ENCODE measurements at regions not wholly inside any gene's neighbourhood (a gene's known extent, or its start where the extent isn't known, plus 50 kb on each side); places are given as distances from the start of the nearest gene placed in this dataset.

GRCh38 chr16:85357924-85358505, 245.7 kb upstream of the CIBAR2 start:
- no peaks in the 10 kb centered on the region for H3K79me2 ChIP-seq (ENCODE audit: insufficient read depth, low read length)
- H2AFZ ChIP-seq (ENCODE audit: low read length): no peak overlapping the region
- TF ChIP-seq EZH2phosphoT487 (IDR thresholded peaks at IDR 0.05; ENCODE audit: borderline replicate concordance) (no peak), CTCF (conservative IDR thresholded peaks at IDR 0.05; ENCODE audit: low read length) (no peak)
- H3K9me3 ChIP-seq (ENCODE audit: insufficient read depth, low read depth, low read length): no peaks in the 10 kb centered on the region
- H3K9me2 ChIP-seq (replicated peaks; ENCODE audit: low read depth, low read length): no peaks in the 10 kb centered on the region
- H3K36me3 ChIP-seq (ENCODE audit: insufficient read depth, low read length): no peaks in the 10 kb centered on the region
- no peaks in the 10 kb centered on the region for H4K20me1 ChIP-seq (ENCODE audit: insufficient read depth, low read length, poor library complexity, severe bottlenecking)
- no peak overlapping the region for H3K9ac ChIP-seq (ENCODE audit: low read depth, low read length, poor library complexity, severe bottlenecking)
- H3K4me2 ChIP-seq (ENCODE audit: low read depth, low read length, poor library complexity, severe bottlenecking): no peak overlapping the region
- H3K27me3 ChIP-seq (ENCODE audit: insufficient read depth, low read length, poor library complexity, severe bottlenecking): no peaks in the 10 kb centered on the region
- no peak overlapping the region for H3K4me3 ChIP-seq (ENCODE audit: low read length, poor library complexity, severe bottlenecking)
- H3K4me1 ChIP-seq (ENCODE audit: insufficient read depth, low read length, poor library complexity, severe bottlenecking): no peaks in the 10 kb centered on the region
- H3F3A ChIP-seq (ENCODE audit: low read depth): no peaks in the 10 kb centered on the region

GRCh38 chr16:85358704-85359146, 246.5 kb upstream of the CIBAR2 start:
- H3K4me1 ChIP-seq (ENCODE audit: insufficient read depth, low read length, poor library complexity, severe bottlenecking): no peaks in the 10 kb centered on the region
- H3K36me3 ChIP-seq (ENCODE audit: insufficient read depth, low read length): no peaks in the 10 kb centered on the region
- H3F3A ChIP-seq (ENCODE audit: low read depth): no peaks in the 10 kb centered on the region
- H2AFZ ChIP-seq (ENCODE audit: low read length): no peak overlapping the region
- H3K27me3 ChIP-seq (ENCODE audit: insufficient read depth, low read length, poor library complexity, severe bottlenecking): no peaks in the 10 kb centered on the region
- H3K9me2 ChIP-seq (replicated peaks; ENCODE audit: low read depth, low read length): no peaks in the 10 kb centered on the region
- no peaks in the 10 kb centered on the region for H4K20me1 ChIP-seq (ENCODE audit: insufficient read depth, low read length, poor library complexity, severe bottlenecking)
- TF ChIP-seq EZH2phosphoT487 (IDR thresholded peaks at IDR 0.05; ENCODE audit: borderline replicate concordance) (no peak), CTCF (conservative IDR thresholded peaks at IDR 0.05; ENCODE audit: low read length) (no peak)
- no peak overlapping the region for H3K4me3 ChIP-seq (ENCODE audit: low read length, poor library complexity, severe bottlenecking)
- H3K9ac ChIP-seq (ENCODE audit: low read depth, low read length, poor library complexity, severe bottlenecking): no peak overlapping the region
- H3K79me2 ChIP-seq (ENCODE audit: insufficient read depth, low read length): no peaks in the 10 kb centered on the region
- H3K4me2 ChIP-seq (ENCODE audit: low read depth, low read length, poor library complexity, severe bottlenecking): no peak overlapping the region
- H3K9me3 ChIP-seq (ENCODE audit: insufficient read depth, low read depth, low read length): no peaks in the 10 kb centered on the region

GRCh38 chr16:85359147-85359822, 247.0 kb upstream of the CIBAR2 start:
- Histone ChIP-seq H2AFZ (ENCODE audit: low read length) (no peak overlapping the region), H3K4me2 (ENCODE audit: low read depth, low read length, poor library complexity, severe bottlenecking) (no peak overlapping the region), H3F3A (ENCODE audit: low read depth) (no peaks in the 10 kb centered on the region), H3K4me3 (ENCODE audit: low read length, poor library complexity, severe bottlenecking) (no peak overlapping the region), H4K20me1 (ENCODE audit: insufficient read depth, low read length, poor library complexity, severe bottlenecking) (no peaks in the 10 kb centered on the region), H3K79me2 (ENCODE audit: insufficient read depth, low read length) (no peaks in the 10 kb centered on the region), H3K9me2 (replicated peaks; ENCODE audit: low read depth, low read length) (no peaks in the 10 kb centered on the region), H3K36me3 (ENCODE audit: insufficient read depth, low read length) (no peaks in the 10 kb centered on the region), H3K9me3 (ENCODE audit: insufficient read depth, low read depth, low read length) (no peaks in the 10 kb centered on the region), H3K27me3 (ENCODE audit: insufficient read depth, low read length, poor library complexity, severe bottlenecking) (no peaks in the 10 kb centered on the region), H3K4me1 (ENCODE audit: insufficient read depth, low read length, poor library complexity, severe bottlenecking) (no peaks in the 10 kb centered on the region), H3K9ac (ENCODE audit: low read depth, low read length, poor library complexity, severe bottlenecking) (no peak overlapping the region)
- TF ChIP-seq CTCF (conservative IDR thresholded peaks at IDR 0.05; ENCODE audit: low read length) (no peak), EZH2phosphoT487 (IDR thresholded peaks at IDR 0.05; ENCODE audit: borderline replicate concordance) (no peak)

Measured in Loucy (cell line).